GM12874 (cell line): ENCODE measurements at regions not wholly inside any gene's neighbourhood (a gene's known extent, or its start where the extent isn't known, plus 50 kb on each side); places are given as distances from the start of the nearest gene placed in this dataset.

Experiments used
- CTCF ChIP-seq: IDR thresholded peaks from 2 replicates; pipeline ENCODE4 v1.5.1; 2011; ENCODE audit warnings: low read depth, mild to moderate bottlenecking, control low read depth, low read length, moderate library complexity; ENCODE audit not compliant: insufficient read depth

GRCh38 chr15:95182091-95182490 is 950.7 kb downstream of the MCTP2 start:
- no peak for TF ChIP-seq CTCF

GRCh38 chr15:95192923-95193322 is 961.6 kb downstream of the MCTP2 start:
- TF ChIP-seq CTCF, result no peak

GRCh38 chr15:95194746-95195145 is 963.4 kb downstream of the MCTP2 start:
- no peak for TF ChIP-seq CTCF

DNA sequence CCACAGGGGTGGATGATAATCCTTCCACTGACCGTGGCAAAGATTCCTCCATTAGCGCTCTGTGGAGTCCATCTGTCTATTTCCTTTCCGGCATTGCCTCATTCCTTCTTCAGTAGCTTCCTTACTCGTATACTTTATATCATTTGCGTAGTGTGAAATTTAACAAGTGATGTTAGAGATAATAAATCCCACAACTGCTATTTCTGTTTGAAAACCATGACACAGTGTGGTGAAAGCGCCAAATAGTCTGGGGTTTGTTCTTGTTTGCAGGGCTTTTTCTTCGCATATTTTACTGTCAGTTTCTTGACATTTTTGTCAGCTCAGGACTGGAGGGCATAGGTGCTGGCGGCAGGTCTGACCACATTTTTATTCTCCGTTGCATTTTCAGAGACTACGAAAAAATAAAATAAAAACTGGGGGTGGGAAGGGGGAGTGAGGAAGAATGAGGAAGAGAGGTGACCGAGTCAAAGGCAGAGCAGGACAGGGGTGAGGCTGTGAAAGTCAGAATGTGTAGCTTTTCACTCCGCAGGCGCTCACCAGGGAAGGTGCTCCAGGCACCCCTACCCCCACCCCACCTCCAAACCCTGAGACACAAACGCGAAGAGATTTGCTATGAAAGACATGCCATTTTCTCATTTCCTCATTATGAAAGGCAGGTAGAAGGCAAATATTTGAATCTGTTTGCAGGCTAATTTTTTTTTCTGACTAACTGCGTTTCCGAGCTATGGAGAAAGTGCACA is 965.0 kb downstream of the MCTP2 start:
- TF ChIP-seq CTCF, result no peak

DNA sequence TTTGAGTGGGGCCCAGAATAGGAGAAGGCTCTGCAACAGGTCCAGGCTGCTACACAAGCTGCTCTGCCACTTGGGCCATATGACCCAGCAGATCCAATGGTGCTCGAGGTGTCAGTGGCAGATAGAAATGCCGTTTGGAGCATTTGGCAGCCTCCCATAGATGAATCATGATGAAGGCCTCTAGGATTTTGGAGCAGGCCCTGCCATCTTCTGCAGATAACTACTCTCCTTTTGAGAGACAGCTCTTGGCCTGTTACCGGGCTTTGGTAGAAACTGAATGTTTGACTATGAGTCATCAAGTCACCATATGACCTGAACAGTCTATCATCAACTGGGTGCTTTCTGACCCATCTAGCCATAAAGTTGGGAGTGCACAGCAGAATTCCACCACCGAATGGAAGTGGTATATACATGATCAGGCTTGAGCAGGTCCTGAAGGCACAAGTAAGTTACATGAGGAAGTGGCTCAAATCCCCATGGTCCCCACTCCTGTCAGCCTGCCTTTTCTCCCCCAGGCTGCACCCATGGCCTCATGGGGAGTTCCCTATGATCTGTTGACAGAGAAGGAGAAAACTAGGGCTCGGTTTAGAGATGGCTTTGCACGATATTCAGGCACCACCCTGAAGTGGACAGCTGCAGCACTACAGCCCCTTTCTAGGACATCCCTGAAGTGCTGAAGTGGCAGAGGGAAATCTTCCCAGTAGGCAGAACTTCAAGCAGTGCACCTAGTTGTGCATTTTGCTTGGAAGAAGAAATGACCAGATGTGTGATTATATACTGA is 971.4 kb downstream of the MCTP2 start:
- TF ChIP-seq CTCF, result no peak

GRCh38 chr15:95205077-95205476 is 973.7 kb downstream of the MCTP2 start:
- TF ChIP-seq CTCF, result no peak

DNA sequence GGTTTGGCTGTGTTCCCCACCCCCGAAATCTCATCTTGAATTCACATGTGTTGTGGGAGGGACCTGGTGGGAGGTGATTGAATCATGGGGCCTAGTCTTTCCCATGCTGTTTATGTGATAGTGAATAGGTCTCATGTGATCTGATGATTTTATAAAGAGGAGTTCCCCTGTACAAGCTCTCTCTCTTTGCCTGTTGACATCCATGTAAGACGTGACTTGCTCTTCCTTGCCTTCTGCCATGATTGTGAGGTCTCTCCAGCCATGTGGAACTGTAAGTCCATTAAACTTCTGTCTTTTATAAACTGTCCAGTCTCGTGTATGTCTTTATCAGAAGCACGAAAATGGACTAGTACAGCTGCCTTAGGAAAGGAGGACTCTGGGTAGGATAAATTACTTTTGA is 976.7 kb downstream of the MCTP2 start:
- no peak for TF ChIP-seq CTCF
